Activated CD4-positive, CD25-positive, alpha-beta regulatory T cell treated with anti-CD3 and anti-CD28 coated beads, Interleukin-2, amount 50 U/mL, for 24 hours (primary cell): ENCODE measurements at regions not wholly inside any gene's neighbourhood (a gene's known extent, or its start where the extent isn't known, plus 50 kb on each side); places are given as distances from the start of the nearest gene placed in this dataset.

Source experiments
- ATAC-seq, 2 donors: fragments of 150-1000 bp; cut with Tn5 transposase; one replicate each; pipeline ENCODE4 v1.10.0; 2021; ENCODE audit warnings: mild to moderate bottlenecking in 1 of 2, moderate library complexity in 1 of 2

GRCh38 chr13:40486518-40487163, 179.8 kb downstream of the FOXO1 start:
- ATAC-seq = no peak

GRCh38 chr13:40488869-40489391, 177.5 kb downstream of the FOXO1 start:
- no peak for ATAC-seq

- ATAC-seq = no peak
Observed at GRCh38 chr13:40490086-40490758, 176.2 kb downstream of the FOXO1 start.

- ATAC-seq = no peak
Observed at GRCh38 chr13:40492511-40492910, 173.9 kb downstream of the FOXO1 start.

GRCh38 chr13:40494513-40494912, 171.9 kb downstream of the FOXO1 start:
- ATAC-seq = peak; percentile 30 to 38

GRCh38 chr13:40494946-40495620, 171.4 kb downstream of the FOXO1 start:
- ATAC-seq = peak; percentile 48 to 53

- ATAC-seq = no peak
Observed at GRCh38 chr13:40495621-40496001, 170.8 kb downstream of the FOXO1 start.

GRCh38 chr13:40496035-40496810, 170.2 kb downstream of the FOXO1 start:
- no peak for ATAC-seq

- no peak for ATAC-seq
Observed at GRCh38 chr13:40498461-40498860, 168.0 kb downstream of the FOXO1 start.

- no peak for ATAC-seq
Observed at GRCh38 chr13:40502236-40502635, 164.2 kb downstream of the FOXO1 start.

GRCh38 chr13:40503011-40503410, 163.4 kb downstream of the FOXO1 start:
- ATAC-seq = no peak

GRCh38 chr13:40503966-40504591, 162.4 kb downstream of the FOXO1 start:
- ATAC-seq = no peak

GRCh38 chr13:40504641-40505040, 161.8 kb downstream of the FOXO1 start:
- no peak for ATAC-seq

- ATAC-seq = peak in 1 of 2 donors; percentile 33
Observed at GRCh38 chr13:40505196-40505595, 161.2 kb downstream of the FOXO1 start.
